Muscle layer of colon (tissue), 2 donors: ENCODE measurements at regions not wholly inside any gene's neighbourhood (a gene's known extent, or its start where the extent isn't known, plus 50 kb on each side); places are given as distances from the start of the nearest gene placed in this dataset.

Experiments used
- H3K27ac ChIP-seq: one replicate; pipeline ENCODE4 v1.7.0; 2013; ENCODE audit warnings: low read depth, mild to moderate bottlenecking, low read length, moderate library complexity
- H3K27me3 ChIP-seq, 2 donors: one replicate each; pipeline ENCODE4 v1.7.0; 2013; ENCODE audit warnings: low read length in 2 of 2, mild to moderate bottlenecking in 2 of 2; ENCODE audit not compliant: insufficient read depth in 2 of 2, control insufficient read depth in 1 of 2
- H3K36me3 ChIP-seq: one replicate; pipeline ENCODE4 v1.7.0; 2013; ENCODE audit warnings: mild to moderate bottlenecking, low read length; ENCODE audit not compliant: insufficient read depth
- H3K4me1 ChIP-seq: one replicate; pipeline ENCODE4 v1.7.0; 2013; ENCODE audit warnings: mild to moderate bottlenecking, low read length; ENCODE audit not compliant: insufficient read depth
- H3K4me3 ChIP-seq, 2 donors: one replicate each; pipeline ENCODE4 v1.7.0; 2013; ENCODE audit warnings: low read length in 2 of 2, low read depth in 1 of 2, mild to moderate bottlenecking in 1 of 2, moderate library complexity in 1 of 2
- H3K9ac ChIP-seq: one replicate; pipeline ENCODE4 v1.7.0; 2013; ENCODE audit warnings: low read length
- H3K9me3 ChIP-seq: one replicate; pipeline ENCODE4 v1.7.0; 2013; ENCODE audit warnings: mild to moderate bottlenecking, low read length
- donor health status: abdominal sarcoma.
- donor health status: Adenocarcinoma of cecum.

- no peaks in the 10 kb centered on the region for H3K36me3 ChIP-seq
- no peak overlapping the region for H3K9ac ChIP-seq
- no peaks in the 10 kb centered on the region for H3K4me1 ChIP-seq
- H3K9me3 ChIP-seq = no peaks in the 10 kb centered on the region
- H3K27ac ChIP-seq = no peak overlapping the region
- H3K27me3 ChIP-seq = no peaks in the 10 kb centered on the region
- no peak overlapping the region for H3K4me3 ChIP-seq
Observed at GRCh38 chr15:31774045-31774444, 256.3 kb upstream of the CHRNA7 start.

- Histone ChIP-seq H3K27ac (no peak overlapping the region), H3K9me3 (no peaks in the 10 kb centered on the region), H3K9ac (no peak overlapping the region), H3K4me3 (no peak overlapping the region), H3K36me3 (no peaks in the 10 kb centered on the region), H3K4me1 (no peaks in the 10 kb centered on the region), H3K27me3 (no peaks in the 10 kb centered on the region)
Observed at GRCh38 chr15:31776039-31776438, 254.3 kb upstream of the CHRNA7 start.

GRCh38 chr15:31781261-31781660 is 249.1 kb upstream of the CHRNA7 start:
- Histone ChIP-seq H3K4me3 (no peak overlapping the region), H3K9me3 (no peaks in the 10 kb centered on the region), H3K36me3 (no peaks in the 10 kb centered on the region), H3K27ac (no peak overlapping the region), H3K4me1 (no peaks in the 10 kb centered on the region), H3K9ac (no peak overlapping the region), H3K27me3 (no peaks in the 10 kb centered on the region)

- Histone ChIP-seq H3K36me3 (no peaks in the 10 kb centered on the region), H3K9me3 (no peaks in the 10 kb centered on the region), H3K27ac (no peak overlapping the region), H3K4me3 (no peak overlapping the region), H3K27me3 (no peaks in the 10 kb centered on the region), H3K4me1 (no peaks in the 10 kb centered on the region), H3K9ac (no peak overlapping the region)
Observed at GRCh38 chr15:31782016-31782783, 248.1 kb upstream of the CHRNA7 start.

GRCh38 chr15:31782951-31783350 is 247.4 kb upstream of the CHRNA7 start:
- no peak overlapping the region for H3K27ac ChIP-seq

GRCh38 chr15:31786360-31786759 is 244.0 kb upstream of the CHRNA7 start:
- Histone ChIP-seq H3K4me1 (no peaks in the 10 kb centered on the region), H3K27me3 (no peaks in the 10 kb centered on the region), H3K36me3 (no peaks in the 10 kb centered on the region), H3K9me3 (no peaks in the 10 kb centered on the region), H3K27ac (no peak overlapping the region), H3K4me3 (no peak overlapping the region), H3K9ac (no peak overlapping the region)

More at GRCh38 chr15:31782951-31783350, 247.4 kb upstream of the CHRNA7 start:
- Histone ChIP-seq H3K36me3 (no peaks in the 10 kb centered on the region), H3K4me3 (no peak overlapping the region), H3K9ac (no peak overlapping the region), H3K4me1 (no peaks in the 10 kb centered on the region), H3K27me3 (no peaks in the 10 kb centered on the region), H3K9me3 (no peaks in the 10 kb centered on the region)

- H3K27ac ChIP-seq = no peak overlapping the region
- H3K36me3 ChIP-seq = no peaks in the 10 kb centered on the region
- no peaks in the 10 kb centered on the region for H3K9me3 ChIP-seq
- H3K4me3 ChIP-seq = no peak overlapping the region
- H3K27me3 ChIP-seq = no peaks in the 10 kb centered on the region
- no peaks in the 10 kb centered on the region for H3K4me1 ChIP-seq
- H3K9ac ChIP-seq = no peak overlapping the region
Observed at GRCh38 chr15:31788104-31788503, 242.2 kb upstream of the CHRNA7 start.

GRCh38 chr15:31792611-31793199 is 237.6 kb upstream of the CHRNA7 start:
- Histone ChIP-seq H3K9me3 (no peaks in the 10 kb centered on the region), H3K9ac (no peak overlapping the region), H3K4me3 (no peak overlapping the region), H3K27ac (no peak overlapping the region), H3K4me1 (no peaks in the 10 kb centered on the region), H3K27me3 (no peaks in the 10 kb centered on the region), H3K36me3 (no peaks in the 10 kb centered on the region)

GRCh38 chr15:31799319-31799714 is 231.0 kb upstream of the CHRNA7 start:
- no peaks in the 10 kb centered on the region for H3K27me3 ChIP-seq

GRCh38 chr15:31799715-31800321 is 230.5 kb upstream of the CHRNA7 start:
- H3K9ac ChIP-seq = no peak overlapping the region
- H3K9me3 ChIP-seq = no peaks in the 10 kb centered on the region
- no peak overlapping the region for H3K27ac ChIP-seq
- no peak overlapping the region for H3K4me3 ChIP-seq
- no peaks in the 10 kb centered on the region for H3K27me3 ChIP-seq
- no peaks in the 10 kb centered on the region for H3K4me1 ChIP-seq
- H3K36me3 ChIP-seq = no peaks in the 10 kb centered on the region

More at GRCh38 chr15:31799319-31799714, 231.0 kb upstream of the CHRNA7 start:
- Histone ChIP-seq H3K36me3 (no peaks in the 10 kb centered on the region), H3K4me1 (no peaks in the 10 kb centered on the region), H3K27ac (no peak overlapping the region), H3K9me3 (no peaks in the 10 kb centered on the region), H3K4me3 (no peak overlapping the region), H3K9ac (no peak overlapping the region)

GRCh38 chr15:31801152-31801551 is 229.2 kb upstream of the CHRNA7 start:
- Histone ChIP-seq H3K4me1 (no peaks in the 10 kb centered on the region), H3K4me3 (no peak overlapping the region), H3K9me3 (no peaks in the 10 kb centered on the region), H3K36me3 (no peaks in the 10 kb centered on the region), H3K27me3 (no peaks in the 10 kb centered on the region), H3K9ac (no peak overlapping the region), H3K27ac (no peak overlapping the region)
